Esophagus muscularis mucosa (tissue), 4 donors: ENCODE measurements at regions not wholly inside any gene's neighbourhood (a gene's known extent, or its start where the extent isn't known, plus 50 kb on each side); places are given as distances from the start of the nearest gene placed in this dataset.

Experiments
- DNase-seq: peaks from one replicate; pipeline ENCODE4 v3.0.0-alpha.2; 2017; ENCODE audit errors: extremely low spot score
- H3K27ac ChIP-seq, 4 donors: fragments of 200-600 bp; sonication (generic); replicated peaks in 1 of 4; 1 replicate in 3 of 4; 2 replicates in 1 of 4; pipeline ENCODE4 v1.5.1; 2016 to 2019; ENCODE audit warnings: mild to moderate bottlenecking in 1 of 4
- H3K27me3 ChIP-seq, 4 donors: fragments of 200-600 bp; sonication (generic); one replicate each; pipeline versions ENCODE4 v1.5.1 to v1.6.0; 2016 to 2019
- H3K36me3 ChIP-seq, 4 donors: fragments of 200-600 bp; sonication (generic); one replicate each; pipeline ENCODE4 v1.5.1; 2016 to 2019
- H3K4me1 ChIP-seq, 4 donors: fragments of 200-600 bp; sonication (generic); one replicate each; pipeline ENCODE4 v1.5.1; 2016 to 2019
- H3K4me3 ChIP-seq, 4 donors: fragments of 200-600 bp; sonication (generic); 1 replicate in 2 of 4; 2 replicates in 2 of 4; pipeline ENCODE4 v1.5.1; 2016 to 2019; ENCODE audit warnings: mild to moderate bottlenecking in 4 of 4, moderate library complexity in 1 of 4
- H3K9me3 ChIP-seq, 4 donors: fragments of 200-600 bp; sonication (generic); 1 replicate in 3 of 4; 2 replicates in 1 of 4; pipeline ENCODE4 v1.5.1; 2016 to 2019
- EP300 ChIP-seq: sonication (generic); formaldehyde crosslinking; IDR thresholded peaks from one replicate; pipeline ENCODE4 v1.6.1; 2017; ENCODE audit warnings: antibody characterized with exemption
- POLR2A ChIP-seq: fragments of 450-650 bp; IDR thresholded peaks from one replicate; pipeline ENCODE4 v1.6.1; 2017; ENCODE audit warnings: antibody characterized with exemption, moderate library complexity, mild to moderate bottlenecking, low read depth
- POLR2AphosphoS5 ChIP-seq, 2 donors: sonication (generic); formaldehyde crosslinking; IDR thresholded peaks; one replicate each; pipeline ENCODE4 v1.6.1; 2017; ENCODE audit warnings: antibody characterized with exemption in 2 of 2
- WGBS: methylation state at CpG from one replicate; pipeline ENCODE4 v1.1.5; 2018; 5-methylcytosine and 5-hydroxymethylcytosine counted together
- intact Hi-C: fragments of 100-400 bp; cut with DNase I; formaldehyde crosslinking; loops from one replicate; pipeline ENCODE4 v1.15.1; 2023
- TF ChIP-seq, protein P1 (sequence below), 3 experiments: fragments of 200-600 bp in 2 of 3; fragments of 450-650 bp in 1 of 3; sonication (generic) in 2 of 3; IDR thresholded peaks; one replicate each; pipeline ENCODE4 v1.5.1; 2017 to 2019; ENCODE audit warnings: antibody characterized with exemption in 3 of 3, mild to moderate bottlenecking in 2 of 3, moderate library complexity in 1 of 3

GRCh38 chr12:19951664-19952063, 416.7 kb upstream of the PDE3A start:
- Histone ChIP-seq H3K36me3 (no peaks in the 10 kb centered on the region), H3K27me3 (no peaks in the 10 kb centered on the region), H3K27ac (no peak overlapping the region), H3K4me1 (no peaks in the 10 kb centered on the region), H3K9me3 (no peaks in the 10 kb centered on the region), H3K4me3 (no peak overlapping the region)
- intact Hi-C loops, result no loop called here
- no peak for TF ChIP-seq POLR2A
- TF ChIP-seq EP300, result no peak
- TF ChIP-seq POLR2AphosphoS5 (IDR thresholded peaks at IDR 0.05), result no peak
- TF ChIP-seq, protein P1, sequence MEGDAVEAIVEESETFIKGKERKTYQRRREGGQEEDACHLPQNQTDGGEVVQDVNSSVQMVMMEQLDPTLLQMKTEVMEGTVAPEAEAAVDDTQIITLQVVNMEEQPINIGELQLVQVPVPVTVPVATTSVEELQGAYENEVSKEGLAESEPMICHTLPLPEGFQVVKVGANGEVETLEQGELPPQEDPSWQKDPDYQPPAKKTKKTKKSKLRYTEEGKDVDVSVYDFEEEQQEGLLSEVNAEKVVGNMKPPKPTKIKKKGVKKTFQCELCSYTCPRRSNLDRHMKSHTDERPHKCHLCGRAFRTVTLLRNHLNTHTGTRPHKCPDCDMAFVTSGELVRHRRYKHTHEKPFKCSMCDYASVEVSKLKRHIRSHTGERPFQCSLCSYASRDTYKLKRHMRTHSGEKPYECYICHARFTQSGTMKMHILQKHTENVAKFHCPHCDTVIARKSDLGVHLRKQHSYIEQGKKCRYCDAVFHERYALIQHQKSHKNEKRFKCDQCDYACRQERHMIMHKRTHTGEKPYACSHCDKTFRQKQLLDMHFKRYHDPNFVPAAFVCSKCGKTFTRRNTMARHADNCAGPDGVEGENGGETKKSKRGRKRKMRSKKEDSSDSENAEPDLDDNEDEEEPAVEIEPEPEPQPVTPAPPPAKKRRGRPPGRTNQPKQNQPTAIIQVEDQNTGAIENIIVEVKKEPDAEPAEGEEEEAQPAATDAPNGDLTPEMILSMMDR (IDR thresholded peaks at IDR 0.05), result no peak
- WGBS, result 73% methylated on average over 4 of the region's 4 CpGs
- no peak for DNase-seq

DNA sequence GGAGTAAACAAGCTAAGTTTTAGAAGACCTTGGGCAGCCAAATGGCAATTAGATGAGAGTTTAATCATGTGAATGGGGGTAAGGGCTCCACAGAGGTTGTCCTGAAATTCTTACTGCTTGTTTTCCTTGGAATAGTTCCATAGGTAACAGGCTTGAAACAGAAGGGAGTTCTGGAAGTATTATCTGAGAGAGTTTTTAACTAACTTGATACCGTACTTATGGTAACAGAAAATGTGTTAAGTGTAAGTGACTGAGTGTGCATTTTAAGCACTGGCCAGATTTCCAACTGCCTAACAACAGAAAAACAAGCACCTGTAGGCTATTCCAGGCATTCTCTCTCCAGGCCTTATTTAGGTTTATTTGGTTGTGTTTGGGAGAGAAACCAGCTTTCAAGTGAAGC, 414.6 kb upstream of the PDE3A start:
- no peaks in the 10 kb centered on the region for H3K4me1 ChIP-seq
- 50% methylated on average over 1 of the region's 1 CpG for WGBS
- intact Hi-C loops, result no loop called here
- TF ChIP-seq EP300 (no peak), POLR2A (no peak), POLR2AphosphoS5 (IDR thresholded peaks at IDR 0.05) (no peak)
- TF ChIP-seq, protein P1 (IDR thresholded peaks at IDR 0.05), result no peak
- H3K4me3 ChIP-seq, result no peak overlapping the region
- no peak for DNase-seq
- H3K27ac ChIP-seq, result no peak overlapping the region
- H3K36me3 ChIP-seq, result no peaks in the 10 kb centered on the region
- H3K27me3 ChIP-seq, result no peaks in the 10 kb centered on the region
- no peaks in the 10 kb centered on the region for H3K9me3 ChIP-seq

GRCh38 chr12:19954163-19954562, 414.2 kb upstream of the PDE3A start:
- Histone ChIP-seq H3K4me3 (no peak overlapping the region), H3K9me3 (no peaks in the 10 kb centered on the region), H3K36me3 (no peaks in the 10 kb centered on the region), H3K27me3 (no peaks in the 10 kb centered on the region), H3K4me1 (no peaks in the 10 kb centered on the region), H3K27ac (no peak overlapping the region)
- intact Hi-C loops, result no loop called here
- WGBS, result 96% methylated on average over 4 of the region's 4 CpGs
- no peak for DNase-seq
- TF ChIP-seq EP300, result no peak
- TF ChIP-seq, protein P1 (IDR thresholded peaks at IDR 0.05), result no peak
- no peak for TF ChIP-seq POLR2A
- TF ChIP-seq POLR2AphosphoS5 (IDR thresholded peaks at IDR 0.05), result no peak

DNA sequence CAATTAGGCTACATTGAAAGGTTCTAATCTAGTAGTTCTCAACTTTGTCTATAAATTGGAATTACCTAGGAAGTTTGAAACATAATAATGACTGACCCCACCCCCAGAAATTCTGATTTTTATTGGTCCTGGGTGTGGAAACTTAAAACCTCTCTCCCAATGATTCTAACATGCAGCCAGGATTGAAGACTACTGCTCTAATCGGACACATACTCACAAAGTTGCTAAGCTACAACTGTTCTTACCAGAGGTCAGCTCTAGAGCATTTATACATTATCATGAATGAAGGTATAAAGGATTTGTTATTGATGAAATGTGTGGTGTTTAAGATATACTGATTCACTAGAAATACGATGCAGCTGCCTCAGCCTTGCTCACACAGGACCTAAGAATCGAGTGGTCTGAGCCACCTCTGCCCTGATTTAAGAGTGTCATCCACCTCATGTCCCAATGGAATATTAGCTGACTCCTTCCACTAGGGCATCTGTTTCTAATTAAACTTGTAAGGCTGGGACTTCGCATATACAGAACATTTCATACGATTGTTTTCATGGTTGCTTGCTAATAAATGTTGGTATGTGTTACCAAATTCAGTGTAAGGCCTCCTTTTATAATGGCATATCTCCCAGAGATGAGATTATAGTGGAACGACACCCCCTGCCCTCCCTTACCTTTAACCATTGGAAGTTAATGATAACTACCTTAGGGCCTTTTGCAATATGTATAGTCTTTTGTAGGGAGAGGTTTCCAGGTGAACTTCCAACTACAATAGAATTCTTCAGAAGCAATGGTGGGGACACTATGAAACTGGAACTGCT, 410.8 kb upstream of the PDE3A start:
- DNase-seq, result no peak
- no peak for TF ChIP-seq POLR2AphosphoS5 (IDR thresholded peaks at IDR 0.05)
- no peak for TF ChIP-seq EP300
- TF ChIP-seq POLR2A, result no peak
- TF ChIP-seq, protein P1 (IDR thresholded peaks at IDR 0.05), result no peak
- 77% methylated on average over 6 of the region's 6 CpGs for WGBS
- intact Hi-C loops, result no loop called here
- Histone ChIP-seq H3K4me3 (no peak overlapping the region), H3K9me3 (no peaks in the 10 kb centered on the region), H3K27me3 (no peaks in the 10 kb centered on the region), H3K36me3 (no peaks in the 10 kb centered on the region), H3K27ac (no peak overlapping the region), H3K4me1 (peaks cover 0 to 3% (median 0%) of the 10 kb centered on the region in 4 donors)
